GM23338 (cell line): ENCODE measurements at regions not wholly inside any gene's neighbourhood (a gene's known extent, or its start where the extent isn't known, plus 50 kb on each side); places are given as distances from the start of the nearest gene placed in this dataset.

Experiments used
- ATAC-seq: fragments of 200-7000 bp; cut with Tn5 transposase; 3 replicates; pipeline ENCODE4 v1.9.1; 2020
- DNase-seq: peaks from one replicate; pipeline ENCODE4 v3.0.0-alpha.2; 2015; ENCODE audit warnings: low spot score
- H2AFZ ChIP-seq: fragments of 200-600 bp; sonication (generic); 2 replicates; pipeline ENCODE4 v1.8.0; 2016; ENCODE audit warnings: antibody characterized with exemption, mild to moderate bottlenecking, moderate library complexity
- H3F3A ChIP-seq: fragments of 200-600 bp; sonication (generic); replicated peaks from 2 replicates; pipeline ENCODE4 v1.8.0; 2017; ENCODE audit warnings: antibody characterized with exemption, mixed run types, low read depth
- H3K27ac ChIP-seq: fragments of 200-600 bp; sonication (generic); 2 replicates; pipeline ENCODE4 v1.6.1; 2016; ENCODE audit warnings: low read depth
- H3K27me3 ChIP-seq: fragments of 200-600 bp; sonication (generic); 2 replicates; pipeline ENCODE4 v1.8.0; 2016; ENCODE audit warnings: mild to moderate bottlenecking, mixed run types, moderate library complexity; ENCODE audit not compliant: insufficient read depth
- H3K36me3 ChIP-seq: fragments of 200-600 bp; sonication (generic); 2 replicates; pipeline ENCODE4 v1.8.0; 2016; ENCODE audit warnings: mild to moderate bottlenecking; ENCODE audit not compliant: insufficient read depth
- H3K4me1 ChIP-seq: fragments of 200-600 bp; sonication (generic); 2 replicates; pipeline ENCODE4 v1.8.0; 2016; ENCODE audit warnings: mild to moderate bottlenecking, moderate library complexity; ENCODE audit not compliant: insufficient read depth
- H3K4me2 ChIP-seq: fragments of 200-600 bp; sonication (generic); 2 replicates; pipeline ENCODE4 v1.7.1; 2017; ENCODE audit warnings: mixed run types
- H3K4me3 ChIP-seq: fragments of 200-600 bp; sonication (generic); 2 replicates; pipeline ENCODE4 v1.6.1; 2016; ENCODE audit warnings: mixed run types
- H3K79me2 ChIP-seq: fragments of 200-600 bp; sonication (generic); replicated peaks from 2 replicates; pipeline ENCODE4 v1.8.0; 2017; ENCODE audit warnings: mild to moderate bottlenecking; ENCODE audit not compliant: insufficient read depth
- H3K9me2 ChIP-seq: fragments of 200-600 bp; sonication (generic); 2 replicates; pipeline ENCODE4 v1.8.0; 2017; ENCODE audit not compliant: insufficient read depth
- H4K20me1 ChIP-seq: fragments of 200-600 bp; sonication (generic); replicated peaks from 2 replicates; pipeline ENCODE4 v1.8.0; 2017; ENCODE audit warnings: mild to moderate bottlenecking; ENCODE audit not compliant: insufficient read depth
- H3K27ac Mint-ChIP-seq: 2 replicates; pipeline ENCODE4 v1.8.0; 2020; ENCODE audit warnings: inconsistent platforms, mild to moderate bottlenecking, moderate library complexity, mixed read lengths
- H3K27me3 Mint-ChIP-seq: 3 replicates; pipeline ENCODE4 v1.8.0; 2022; ENCODE audit warnings: low read depth, mild to moderate bottlenecking, moderate library complexity, mixed read lengths, inconsistent platforms; ENCODE audit not compliant: insufficient read depth, poor library complexity
- H3K36me3 Mint-ChIP-seq: 3 replicates; pipeline ENCODE4 v1.8.0; 2021; ENCODE audit warnings: low read depth, mild to moderate bottlenecking, inconsistent platforms, moderate library complexity, mixed read lengths
- H3K4me1 Mint-ChIP-seq: 3 replicates; pipeline ENCODE4 v1.8.0; 2020; ENCODE audit warnings: mild to moderate bottlenecking, inconsistent platforms, mixed read lengths
- H3K4me3 Mint-ChIP-seq: 3 replicates; pipeline ENCODE4 v1.8.0; 2021; ENCODE audit warnings: moderate library complexity, mild to moderate bottlenecking, inconsistent platforms, mixed read lengths
- H3K9me3 Mint-ChIP-seq: 3 replicates; pipeline ENCODE4 v1.8.0; 2020; ENCODE audit warnings: moderate library complexity, mild to moderate bottlenecking, inconsistent platforms, mixed read lengths
- CREB1 ChIP-seq: fragments of 250-450 bp; sonication (Bioruptor Pico); IDR thresholded peaks from 2 replicates; pipeline ENCODE4 v1.5.0; 2020; ENCODE audit warnings: low read depth, mild to moderate bottlenecking, moderate library complexity
- ETS1 ChIP-seq: IDR thresholded peaks from 2 replicates; pipeline ENCODE4 v1.6.1; 2016; ENCODE audit warnings: antibody characterized with exemption
- EZH2 ChIP-seq: fragments of 200-600 bp; sonication (generic); IDR thresholded peaks from one replicate; pipeline ENCODE4 v1.8.0; 2017; ENCODE audit warnings: antibody characterized with exemption, mild to moderate bottlenecking, low read depth; ENCODE audit not compliant: unreplicated experiment
- EZH2phosphoT487 ChIP-seq: fragments of 200-600 bp; sonication (generic); IDR thresholded peaks from one replicate; pipeline ENCODE4 v1.8.1; 2018; ENCODE audit warnings: antibody characterized with exemption; ENCODE audit not compliant: unreplicated experiment
- JUNB ChIP-seq: IDR thresholded peaks from one replicate; pipeline ENCODE4 v1.6.1; 2016; ENCODE audit warnings: antibody characterized with exemption; ENCODE audit not compliant: unreplicated experiment
- NANOG ChIP-seq: IDR thresholded peaks from 2 replicates; pipeline ENCODE4 v1.6.1; 2016; ENCODE audit warnings: antibody characterized with exemption, borderline replicate concordance
- POLR2AphosphoS5 ChIP-seq: IDR thresholded peaks from 2 replicates; pipeline ENCODE4 v1.6.1; 2016; ENCODE audit warnings: antibody characterized with exemption, low read depth
- REST ChIP-seq: IDR thresholded peaks from one replicate; pipeline ENCODE4 v1.6.1; 2018; ENCODE audit warnings: antibody characterized with exemption; ENCODE audit not compliant: unreplicated experiment
- STAT1 ChIP-seq: IDR thresholded peaks from one replicate; pipeline ENCODE4 v1.6.1; 2016; ENCODE audit warnings: antibody characterized with exemption; ENCODE audit not compliant: unreplicated experiment
- ZNF114 ChIP-seq: fragments of 250-450 bp; sonication (Bioruptor Pico); IDR thresholded peaks from 2 replicates; pipeline ENCODE4 v1.5.0; 2020; ENCODE audit warnings: mild to moderate bottlenecking, moderate library complexity
- ZNF331 ChIP-seq: fragments of 250-450 bp; sonication (Bioruptor Pico); IDR thresholded peaks from 2 replicates; pipeline ENCODE4 v1.5.0; 2020; ENCODE audit warnings: low read depth, mild to moderate bottlenecking, moderate library complexity
- ZNF462 ChIP-seq: fragments of 250-450 bp; sonication (Bioruptor Pico); IDR thresholded peaks from 2 replicates; pipeline ENCODE4 v1.5.0; 2020; ENCODE audit warnings: mild to moderate bottlenecking, moderate library complexity
- TF ChIP-seq, protein P1 (sequence below), 2 experiments: fragments of 200-600 bp in 1 of 2; sonication (generic) in 1 of 2; conservative IDR thresholded peaks; 2 replicates each; pipeline versions ENCODE4 v1.5.1 to v1.6.1; 2016 to 2017; ENCODE audit warnings: antibody characterized with exemption in 2 of 2, low read depth in 2 of 2, mild to moderate bottlenecking in 2 of 2, moderate library complexity in 1 of 2

GRCh38 chr3:5796541-5796940 is 609.0 kb downstream of the EDEM1 start:
- no peak for DNase-seq
- H3K79me2 ChIP-seq = no peaks in the 10 kb centered on the region
- H3K27me3 ChIP-seq = no peaks in the 10 kb centered on the region
- H4K20me1 ChIP-seq = no peaks in the 10 kb centered on the region
- Mint-ChIP-seq H3K9me3 (peaks cover 67% of the 10 kb centered on the region), H3K4me1 (no peaks in the 10 kb centered on the region), H3K27ac (no peak overlapping the region), H3K4me3 (no peak overlapping the region), H3K27me3 (peaks cover 2% of the 10 kb centered on the region), H3K36me3 (peaks cover 8% of the 10 kb centered on the region; the same call in 1 of the 3 replicates)
- no peak overlapping the region for H3K4me2 ChIP-seq
- H3K4me1 ChIP-seq = no peaks in the 10 kb centered on the region
- H3K4me3 ChIP-seq = no peak overlapping the region
- ATAC-seq = no peak
- H3K9me2 ChIP-seq = no peaks in the 10 kb centered on the region
- TF ChIP-seq STAT1 (no peak), ZNF114 (CRISPR knock-in tag) (no peak), EZH2phosphoT487 (no peak), JUNB (no peak), ZNF331 (CRISPR knock-in tag) (no peak), ZNF462 (no peak), ETS1 (no peak), REST (no peak), POLR2AphosphoS5 (no peak), EZH2 (no peak), NANOG (no peak), CREB1 (CRISPR knock-in tag) (no peak)
- TF ChIP-seq, protein P1, sequence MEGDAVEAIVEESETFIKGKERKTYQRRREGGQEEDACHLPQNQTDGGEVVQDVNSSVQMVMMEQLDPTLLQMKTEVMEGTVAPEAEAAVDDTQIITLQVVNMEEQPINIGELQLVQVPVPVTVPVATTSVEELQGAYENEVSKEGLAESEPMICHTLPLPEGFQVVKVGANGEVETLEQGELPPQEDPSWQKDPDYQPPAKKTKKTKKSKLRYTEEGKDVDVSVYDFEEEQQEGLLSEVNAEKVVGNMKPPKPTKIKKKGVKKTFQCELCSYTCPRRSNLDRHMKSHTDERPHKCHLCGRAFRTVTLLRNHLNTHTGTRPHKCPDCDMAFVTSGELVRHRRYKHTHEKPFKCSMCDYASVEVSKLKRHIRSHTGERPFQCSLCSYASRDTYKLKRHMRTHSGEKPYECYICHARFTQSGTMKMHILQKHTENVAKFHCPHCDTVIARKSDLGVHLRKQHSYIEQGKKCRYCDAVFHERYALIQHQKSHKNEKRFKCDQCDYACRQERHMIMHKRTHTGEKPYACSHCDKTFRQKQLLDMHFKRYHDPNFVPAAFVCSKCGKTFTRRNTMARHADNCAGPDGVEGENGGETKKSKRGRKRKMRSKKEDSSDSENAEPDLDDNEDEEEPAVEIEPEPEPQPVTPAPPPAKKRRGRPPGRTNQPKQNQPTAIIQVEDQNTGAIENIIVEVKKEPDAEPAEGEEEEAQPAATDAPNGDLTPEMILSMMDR (conservative IDR thresholded peaks at IDR 0.05; ENCODE audit: low read depth in 2 of 2) = no peak
- H2AFZ ChIP-seq = no peak overlapping the region
- no peak overlapping the region for H3K27ac ChIP-seq
- H3F3A ChIP-seq = no peaks in the 10 kb centered on the region
- H3K36me3 ChIP-seq = peaks cover 1% of the 10 kb centered on the region
